HG02943 (cell line): ENCODE measurements at regions not wholly inside any gene's neighbourhood (a gene's known extent, or its start where the extent isn't known, plus 50 kb on each side); places are given as distances from the start of the nearest gene placed in this dataset.

Source experiments
- ATAC-seq: cut with Tn5 transposase; IDR thresholded peaks from one replicate; pipeline ENCODE4 v1.9.1; 2021; ENCODE audit warnings: mild to moderate bottlenecking, low read depth, moderate library complexity; ENCODE audit not compliant: unreplicated experiment

DNA sequence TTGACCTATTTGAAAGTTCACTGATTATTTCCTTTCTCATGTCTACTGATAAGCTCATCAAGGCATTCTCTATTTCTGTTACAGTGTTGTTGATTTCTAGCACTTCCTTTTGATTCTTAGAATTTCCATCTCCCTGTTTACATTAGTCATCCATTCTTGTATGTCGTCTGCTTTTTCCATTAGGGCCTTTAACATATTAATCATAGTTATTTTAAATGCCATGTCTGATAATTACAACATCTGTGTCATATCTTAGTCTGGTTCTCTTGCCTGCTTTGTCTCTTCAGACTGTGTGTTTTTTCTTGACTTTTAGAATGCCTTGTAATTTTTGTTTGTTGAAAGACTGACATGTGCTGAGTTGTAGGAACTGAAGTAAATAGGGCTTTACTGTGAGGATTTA lies 602.1 kb downstream of the SOX6 start:
- no peak for ATAC-seq

DNA sequence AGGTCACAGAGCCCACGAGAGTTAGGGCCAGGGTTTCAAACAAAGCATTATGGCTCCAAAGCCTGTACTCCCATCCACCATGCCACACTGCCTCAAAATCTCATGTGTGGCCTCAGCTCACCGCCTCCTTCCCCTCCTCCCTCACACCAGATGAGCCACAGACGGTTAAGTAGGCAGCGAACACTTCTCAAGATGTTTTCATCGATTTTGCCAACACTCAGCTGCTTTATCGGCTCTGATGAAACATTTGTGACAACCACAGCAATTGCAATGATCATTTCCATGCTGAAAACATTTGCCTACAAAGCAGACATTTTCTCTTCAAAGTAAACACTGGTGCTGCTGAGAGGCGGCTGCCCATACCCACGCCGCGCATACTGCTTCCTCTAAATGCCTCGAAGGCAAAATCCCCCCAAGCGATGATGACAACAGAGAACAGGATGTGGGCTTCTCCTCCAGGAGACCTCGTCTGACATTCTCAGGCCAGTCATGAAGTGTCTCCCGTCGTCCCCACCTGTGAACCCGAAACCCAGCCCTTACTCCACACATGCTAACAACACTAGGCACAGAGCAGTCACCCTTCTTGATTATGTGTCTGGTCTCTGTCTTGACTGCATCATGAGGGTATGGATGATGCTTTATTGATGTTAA lies 599.2 kb downstream of the SOX6 start:
- no peak for ATAC-seq

DNA sequence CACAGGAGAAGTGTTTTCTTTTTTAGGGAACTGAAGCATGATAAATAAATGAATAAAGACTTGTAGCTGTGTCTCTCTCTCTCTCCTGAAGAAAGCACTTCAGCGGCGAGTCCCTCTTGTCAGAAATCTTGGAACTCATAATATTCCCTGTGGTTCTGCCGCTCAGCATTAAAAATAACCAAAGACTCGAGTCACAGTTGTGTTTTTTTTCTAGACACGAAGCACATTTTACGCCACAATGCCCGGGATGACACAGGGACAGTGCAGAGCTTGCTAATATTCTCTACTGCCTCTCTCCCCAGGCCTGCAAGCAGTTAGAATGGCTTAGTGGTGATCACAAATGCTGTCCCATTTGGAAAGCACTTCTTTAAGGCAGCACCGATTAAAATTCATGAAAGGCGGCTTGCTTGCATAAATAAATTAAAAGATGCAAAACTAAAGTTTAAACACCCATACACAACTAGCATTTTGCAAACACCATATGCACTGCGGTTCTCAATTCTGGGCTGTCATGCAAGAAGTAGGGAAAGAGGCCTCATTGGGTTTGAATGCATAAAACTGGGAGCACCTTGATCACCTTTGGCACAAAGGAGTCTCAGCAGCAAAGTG lies 597.4 kb downstream of the SOX6 start:
- no peak for ATAC-seq

DNA sequence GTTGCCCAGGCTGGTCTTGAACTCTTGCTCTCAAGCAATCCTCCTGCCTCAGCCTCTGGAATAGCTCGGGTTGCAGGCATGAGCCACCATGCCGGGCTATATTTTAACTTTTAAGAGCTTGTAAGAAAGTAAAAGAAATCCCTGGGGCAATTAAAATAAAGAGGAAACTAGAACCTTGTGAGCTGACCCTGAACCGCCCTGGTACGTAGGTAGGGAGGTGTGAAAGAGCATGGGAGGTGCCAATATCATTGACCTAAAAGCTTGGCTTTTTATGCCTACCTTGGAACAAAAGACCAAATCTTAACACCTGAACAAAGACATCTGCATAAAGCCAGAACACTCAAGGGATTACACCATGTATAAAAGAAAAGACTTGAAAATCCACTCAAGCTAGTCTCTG lies 595.1 kb downstream of the SOX6 start:
- ATAC-seq = no peak

DNA sequence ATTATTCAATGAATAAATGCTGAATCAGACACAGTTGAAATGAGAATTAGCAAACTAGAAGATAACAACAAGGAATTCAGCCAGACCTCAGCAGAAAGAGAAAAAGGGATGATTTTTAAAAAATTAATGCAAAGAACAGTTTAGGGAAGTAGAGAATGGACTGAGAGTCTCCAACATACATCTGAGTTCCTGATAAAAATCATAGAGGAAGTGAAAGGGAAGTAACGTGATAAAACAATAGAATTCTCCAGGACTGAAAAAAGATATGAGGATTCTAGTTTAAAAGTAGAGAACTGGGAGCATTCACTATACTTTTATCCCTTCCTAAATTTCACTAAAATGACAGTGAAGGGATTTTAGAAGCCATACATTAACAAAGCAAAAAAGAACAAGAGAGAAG lies 592.0 kb downstream of the SOX6 start:
- ATAC-seq = no peak

DNA sequence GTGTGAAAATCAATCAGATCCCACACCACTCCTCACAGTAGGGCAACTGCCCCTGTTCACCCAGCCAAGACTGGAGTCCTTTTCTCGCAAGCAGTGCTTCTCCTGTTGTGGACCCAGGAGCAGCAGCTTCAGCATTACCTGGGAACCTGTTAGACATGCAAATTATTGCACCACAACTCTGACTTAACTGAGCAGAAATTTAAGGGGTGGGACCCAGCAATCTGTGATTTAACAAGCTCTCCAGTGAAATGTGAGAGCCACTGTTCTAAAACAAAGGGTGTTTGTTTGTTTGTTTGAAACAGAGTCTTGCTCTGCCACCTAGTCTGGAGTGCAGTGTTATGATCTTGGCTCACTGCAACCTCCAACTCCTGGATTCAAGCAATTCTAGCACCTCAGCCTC lies 591.4 kb downstream of the SOX6 start:
- no peak for ATAC-seq

DNA sequence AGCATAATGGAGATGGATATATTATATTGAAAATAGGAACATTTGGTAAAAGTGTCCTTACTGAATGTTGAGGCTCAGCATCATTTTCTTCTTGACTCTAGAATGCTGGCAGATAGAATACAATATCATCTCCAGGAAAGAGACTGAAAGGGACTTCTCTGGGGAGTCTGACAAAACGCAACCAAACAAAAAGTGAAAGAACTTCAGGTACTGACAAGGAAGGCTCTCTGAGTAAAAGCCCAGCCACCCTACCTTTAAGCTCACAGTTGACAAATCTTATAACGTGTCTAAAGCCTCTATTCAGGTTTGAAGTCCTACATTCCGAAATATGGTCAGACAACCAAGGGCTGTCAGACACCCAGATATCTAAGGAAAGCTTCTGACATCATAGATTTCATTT lies 590.8 kb downstream of the SOX6 start:
- ATAC-seq = no peak

DNA sequence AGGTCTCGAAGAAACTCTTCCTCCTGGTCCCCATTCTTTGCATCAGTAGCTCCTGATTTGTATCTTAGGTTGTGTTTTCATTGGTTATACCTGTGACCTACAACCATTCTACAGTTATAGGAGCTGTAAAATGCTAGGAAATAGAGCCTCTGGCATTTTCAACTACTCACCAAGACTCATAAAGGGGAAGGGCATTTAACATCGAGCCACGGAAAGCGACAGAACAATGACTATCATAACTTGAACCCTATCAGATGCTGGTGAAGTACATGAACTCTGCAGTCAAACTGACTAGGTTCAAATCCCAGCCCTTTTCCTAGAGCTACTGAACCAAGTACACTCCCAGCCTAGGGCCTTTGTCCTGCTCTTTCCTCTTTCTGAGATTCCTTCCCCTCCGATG lies 588.0 kb downstream of the SOX6 start:
- ATAC-seq = no peak

DNA sequence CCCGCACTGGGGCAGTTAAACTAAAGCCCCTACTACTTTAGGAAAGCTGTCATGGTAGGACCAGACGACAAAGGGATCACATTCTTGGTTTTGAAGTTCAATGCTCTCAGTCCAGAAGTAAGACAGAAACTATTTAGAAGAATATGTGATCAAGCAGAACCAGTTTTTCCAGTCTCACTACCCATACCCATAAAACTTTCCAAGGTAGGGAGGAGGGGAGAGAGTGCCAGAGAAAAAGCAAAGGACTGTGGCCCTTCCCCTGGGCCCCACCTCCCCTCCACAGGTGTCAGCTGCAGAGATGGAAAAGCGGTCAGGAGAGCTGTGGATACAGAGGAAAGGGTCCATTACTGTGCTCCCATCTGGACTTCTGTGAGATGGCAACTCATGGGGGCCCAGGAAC lies 587.1 kb downstream of the SOX6 start:
- ATAC-seq = no peak

DNA sequence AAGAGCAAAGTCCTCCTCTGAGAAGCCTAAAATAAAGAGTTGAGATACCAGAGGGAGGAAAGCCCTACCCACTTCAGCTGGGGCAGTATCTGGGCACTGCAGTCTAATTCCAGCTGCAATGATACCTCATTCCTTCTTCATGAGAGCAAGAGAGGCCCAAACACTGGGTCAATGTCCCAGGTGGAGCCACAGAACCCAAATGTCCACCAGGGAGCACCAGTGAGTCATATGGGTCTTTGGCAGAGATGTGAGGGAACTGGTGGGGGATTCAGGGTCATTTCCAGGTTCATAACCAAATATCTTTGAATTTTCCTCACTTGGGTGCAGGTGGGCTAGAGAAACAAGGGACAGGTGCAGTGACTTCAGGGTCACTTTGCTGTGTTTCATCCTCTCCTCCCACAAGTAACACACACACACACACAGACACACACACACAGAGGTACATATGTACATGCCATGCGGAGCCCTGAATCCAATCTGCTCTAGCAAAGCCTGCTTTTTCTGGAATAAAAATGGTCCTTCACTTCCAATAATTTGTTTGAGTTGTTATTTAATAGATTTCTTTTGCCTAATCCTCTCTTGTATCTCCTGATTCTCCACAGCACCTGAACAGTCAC lies 585.4 kb downstream of the SOX6 start:
- ATAC-seq = no peak

DNA sequence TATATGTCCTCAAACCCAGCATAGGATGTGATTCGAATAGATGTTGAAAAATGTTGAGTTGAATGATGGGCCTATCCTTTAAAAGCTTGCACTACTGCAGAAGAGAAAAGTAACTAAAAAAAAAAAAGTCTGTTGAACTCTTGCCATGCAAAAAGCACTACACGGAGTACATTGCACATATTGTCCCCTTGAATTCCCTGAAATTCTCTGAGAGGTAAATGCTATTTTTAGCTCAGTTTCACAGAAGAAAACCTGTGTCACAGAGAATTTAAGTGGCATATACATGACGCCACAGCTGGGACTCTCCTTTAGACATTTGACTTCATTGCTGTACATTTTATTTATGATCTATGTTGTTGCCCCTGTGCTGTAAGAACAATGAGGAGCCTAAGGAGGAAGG lies 583.8 kb downstream of the SOX6 start:
- ATAC-seq = no peak

DNA sequence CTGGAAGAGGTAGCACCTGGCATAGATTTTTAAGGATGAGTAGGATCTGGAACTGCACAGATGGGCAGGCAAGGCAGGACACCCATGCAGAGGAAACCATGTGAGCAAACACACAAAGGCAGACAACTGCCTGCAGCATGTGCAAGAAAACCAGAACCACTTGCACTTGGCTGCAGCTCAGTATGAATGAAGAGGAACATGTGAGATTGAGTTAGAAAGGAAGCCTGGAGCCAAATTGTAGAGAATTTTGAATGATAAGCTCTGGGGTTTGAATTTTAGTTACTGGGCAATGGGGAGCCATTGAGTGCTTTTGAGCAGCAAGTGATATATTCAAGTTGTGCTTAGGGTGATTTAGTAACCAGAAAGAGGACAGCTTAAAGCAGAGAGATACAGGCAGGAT lies 583.4 kb downstream of the SOX6 start:
- ATAC-seq = no peak

DNA sequence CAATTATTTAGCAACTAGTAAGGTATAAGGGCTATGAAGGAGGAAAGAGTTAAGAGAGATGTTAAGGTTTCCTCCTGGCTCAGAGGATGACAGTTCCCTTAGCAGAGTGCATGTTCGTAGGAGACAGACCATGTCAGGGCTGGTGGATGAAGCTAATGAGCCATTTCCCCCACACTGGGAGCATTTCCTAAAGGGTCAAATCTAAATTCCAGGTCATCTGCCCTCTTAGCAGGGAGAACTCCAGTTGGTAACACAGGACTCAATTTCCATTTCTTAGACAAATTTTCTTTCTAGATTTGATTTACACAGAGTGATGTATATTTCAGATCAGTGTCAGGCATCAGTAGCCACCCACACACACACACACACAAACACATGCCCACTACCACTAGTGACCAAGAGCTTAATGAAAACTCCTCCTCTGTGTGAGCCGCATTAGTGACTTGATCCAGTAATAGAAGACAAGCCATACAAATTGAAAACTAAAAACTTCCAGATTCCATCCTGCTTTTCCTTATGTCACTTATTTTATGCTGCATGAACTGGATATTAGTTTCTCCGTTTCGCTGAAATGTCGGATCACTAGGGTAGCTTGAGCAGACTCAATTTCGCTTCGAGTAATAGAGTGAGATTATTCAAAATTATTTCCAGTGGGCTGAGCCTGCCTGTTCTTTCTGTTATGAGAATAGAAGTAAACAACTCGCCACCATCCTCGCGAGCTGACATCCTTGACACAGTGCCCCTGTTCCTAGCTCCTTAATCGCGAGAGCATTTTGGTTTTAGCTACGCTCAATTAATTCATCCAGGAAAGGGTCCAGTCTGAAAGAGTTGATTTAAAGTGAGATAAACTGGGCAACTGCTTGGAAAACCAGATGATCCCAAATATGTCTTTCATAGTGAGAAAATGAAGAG lies 582.6 kb downstream of the SOX6 start:
- no peak for ATAC-seq

DNA sequence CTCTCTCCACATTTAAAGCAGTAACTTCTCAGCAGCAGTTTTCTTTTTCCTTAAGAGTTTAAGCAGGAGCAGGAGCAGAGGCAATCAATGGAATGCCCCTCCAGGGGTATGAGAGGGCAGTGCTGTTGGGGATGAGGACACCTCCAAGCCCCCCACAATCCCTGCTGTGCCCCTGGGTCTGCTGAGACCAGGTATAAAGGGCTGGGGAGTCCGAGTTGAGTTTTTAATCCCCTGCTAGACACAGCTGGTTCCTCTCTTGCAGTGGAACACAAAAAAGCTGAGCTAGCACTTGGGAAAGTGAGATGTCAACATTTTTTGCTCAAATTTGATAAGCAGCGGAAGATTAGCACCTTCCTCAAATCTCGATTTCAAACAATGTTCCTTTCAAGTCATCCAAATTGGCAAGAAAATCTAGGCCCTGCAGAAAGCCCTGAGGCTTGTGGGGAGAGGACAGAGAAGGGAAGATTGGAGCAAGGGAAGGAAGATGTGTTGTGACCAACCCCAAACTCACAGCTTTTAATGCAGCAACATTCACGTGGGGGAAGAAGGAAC lies 581.9 kb downstream of the SOX6 start:
- no peak for ATAC-seq

DNA sequence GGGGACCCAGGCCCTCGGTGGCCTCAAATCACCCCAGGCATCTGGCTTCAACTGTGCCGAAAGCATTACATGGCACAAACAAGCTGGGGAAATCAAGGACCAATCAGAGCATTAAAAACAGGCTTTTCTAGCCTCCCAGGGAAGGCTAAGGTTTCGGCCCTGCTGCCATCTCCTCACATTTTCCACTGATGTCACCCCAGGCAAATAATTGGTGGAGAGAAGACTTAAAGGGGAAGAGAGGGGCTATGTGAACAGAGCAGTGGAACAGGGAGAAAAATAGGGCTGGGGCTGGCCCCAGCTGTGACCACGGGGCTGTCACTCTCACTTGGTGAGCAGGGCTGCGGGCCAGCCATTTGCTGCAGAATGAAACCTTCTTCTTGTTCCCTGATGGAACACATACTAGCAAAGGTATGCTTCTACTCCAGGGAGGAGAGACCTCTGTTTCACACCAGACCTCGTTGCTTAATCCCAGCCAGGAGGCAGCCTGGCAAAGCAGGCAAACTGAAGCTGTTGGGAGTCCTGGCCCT lies 581.3 kb downstream of the SOX6 start:
- no peak for ATAC-seq

DNA sequence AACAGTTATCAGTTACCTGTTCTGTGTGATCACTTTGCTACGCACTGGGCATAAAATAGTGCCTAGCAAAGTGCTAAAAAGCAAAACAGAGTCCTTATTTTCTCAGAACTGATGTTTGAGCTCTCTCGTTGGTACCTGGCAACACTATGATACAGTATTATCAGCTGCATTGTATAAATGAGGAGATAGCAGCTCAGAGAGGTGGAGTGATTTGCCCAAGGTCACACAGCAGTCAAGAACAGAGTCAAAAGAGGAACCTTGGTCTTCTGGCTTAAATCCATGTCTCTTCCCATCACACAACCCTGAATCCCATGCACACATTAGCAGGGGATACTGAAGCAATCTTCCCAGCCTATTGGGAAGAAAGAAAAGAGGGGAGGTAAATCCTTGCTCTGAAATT lies 580.5 kb downstream of the SOX6 start:
- no peak for ATAC-seq

DNA sequence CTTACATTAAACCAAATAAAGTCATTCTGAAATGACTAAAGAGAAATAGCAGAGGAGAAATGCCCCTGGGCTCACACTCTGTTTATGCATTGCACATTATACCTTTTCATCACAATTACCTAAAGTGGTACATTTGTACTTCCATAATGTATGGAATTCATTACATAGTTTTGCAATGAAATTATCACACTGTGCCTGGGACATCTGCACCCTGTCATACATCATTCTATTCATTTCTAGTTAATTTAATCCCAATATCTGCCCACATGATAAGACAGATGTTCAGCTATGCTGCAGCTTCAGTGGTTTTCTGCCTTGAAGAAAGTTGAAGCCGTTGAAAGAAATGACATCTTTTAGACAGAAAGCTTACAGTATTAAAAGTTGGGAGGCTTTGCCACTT lies 580.0 kb downstream of the SOX6 start:
- ATAC-seq = no peak

DNA sequence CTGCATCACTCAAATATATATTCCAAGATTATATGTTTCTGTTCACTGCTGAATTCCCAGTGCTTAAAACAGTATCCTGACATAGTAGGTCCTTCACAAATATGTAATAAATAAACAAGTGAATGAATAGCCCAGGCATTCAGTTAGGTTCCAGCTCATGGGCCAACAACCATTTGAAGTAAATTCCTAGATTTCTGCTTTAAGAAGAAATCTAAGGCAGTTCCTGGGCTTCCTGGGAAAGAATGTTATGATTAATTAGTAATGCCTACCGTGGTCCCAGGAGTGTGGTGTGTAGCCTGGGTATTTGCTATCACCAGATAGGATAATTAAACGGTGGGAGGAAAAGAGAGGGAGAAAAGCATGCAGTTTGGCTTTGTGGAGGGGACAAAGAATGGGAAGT lies 576.8 kb downstream of the SOX6 start:
- ATAC-seq = no peak

DNA sequence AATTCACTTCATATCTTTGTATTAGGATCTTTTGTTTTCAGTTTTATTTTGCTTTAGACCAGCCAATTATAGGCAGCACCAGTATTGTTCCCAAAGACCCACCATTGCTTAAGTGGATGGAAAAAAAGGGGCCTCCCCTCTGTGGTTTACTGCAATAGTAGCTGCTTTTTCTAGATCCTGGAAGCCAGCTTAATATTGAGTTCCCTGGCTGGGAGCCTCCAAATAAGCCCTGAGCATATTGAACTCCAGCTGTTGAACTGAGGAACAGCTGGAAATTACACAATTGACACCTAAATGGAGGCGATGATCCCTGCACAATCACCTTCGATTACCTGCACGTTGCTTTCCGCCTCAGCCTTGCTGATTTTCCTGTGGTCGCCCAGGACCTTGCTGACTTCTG lies 576.0 kb downstream of the SOX6 start:
- ATAC-seq = no peak

DNA sequence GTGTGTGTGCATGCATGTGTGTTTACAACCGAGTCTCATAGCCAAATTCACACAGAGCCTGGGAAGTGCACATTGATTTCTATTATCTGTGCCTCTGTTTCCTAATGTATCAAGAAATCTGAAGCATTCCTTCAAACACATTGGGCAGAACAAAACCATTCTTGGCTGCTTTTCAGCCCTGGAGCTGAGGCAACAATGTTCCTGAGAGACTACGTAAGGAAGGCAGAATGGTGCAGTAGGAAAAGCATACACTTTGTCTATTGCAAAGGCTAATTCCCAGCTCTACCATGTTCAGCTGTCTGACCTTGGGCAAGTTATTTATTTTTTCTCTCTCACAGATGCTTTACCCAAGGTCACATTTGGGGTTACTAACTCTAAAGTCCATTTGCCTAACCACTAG lies 575.5 kb downstream of the SOX6 start:
- no peak for ATAC-seq

DNA sequence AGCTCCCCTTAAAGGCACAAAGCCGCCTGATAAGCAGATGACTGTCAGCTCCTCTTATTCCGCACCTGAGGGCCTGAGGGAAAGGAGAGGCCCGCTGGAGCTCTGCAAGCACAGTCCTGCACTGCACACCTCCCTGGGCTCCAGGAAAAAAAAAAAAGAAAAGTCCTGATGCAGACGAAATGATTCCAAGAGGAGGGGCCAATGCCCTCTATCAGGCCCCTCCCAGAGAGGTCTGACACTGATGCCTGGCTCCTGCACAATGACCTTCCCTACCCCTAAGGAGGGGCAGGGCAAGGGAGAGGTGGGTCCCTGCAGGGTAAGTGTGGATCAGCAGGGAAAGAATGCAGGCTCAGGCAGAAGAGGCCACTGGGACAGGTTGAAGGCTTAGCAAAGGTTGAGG lies 572.7 kb downstream of the SOX6 start:
- no peak for ATAC-seq
